ENCODE measurements at regions not wholly inside any gene's neighbourhood (a gene's known extent, or its start where the extent isn't known, plus 50 kb on each side); places are given as distances from the start of the nearest gene placed in this dataset.
A peak's percentile ranks its signal among the peaks of the same experiment; 100 is the strongest.

DNA sequence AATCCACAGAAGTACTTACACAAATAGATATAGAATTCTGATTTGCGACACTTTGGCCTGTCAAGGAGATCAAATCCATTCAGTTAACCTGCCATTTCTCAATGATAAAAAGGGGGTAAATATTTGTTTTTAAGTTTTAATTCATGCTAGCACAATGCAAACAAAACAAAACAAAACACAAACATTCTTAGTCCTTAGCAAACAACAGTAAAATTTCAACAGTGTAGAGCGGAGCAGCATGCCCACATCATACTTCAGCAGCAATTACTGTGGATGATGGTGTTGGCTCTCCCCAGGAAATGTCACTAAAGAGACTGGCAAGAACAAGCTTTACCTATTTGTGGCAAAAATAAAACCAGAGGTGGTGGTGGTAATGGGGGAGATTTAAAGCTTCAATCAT is 625.2 kb upstream of the PCDH20 start:
- in situ Hi-C loops (cut with HindIII; ENCODE audit: low pct_unique_long_range_greater_than_20kb, low sequenced_read_pairs): no loop called here
- DNase-seq (ENCODE audit: low read depth, low spot score): no peak

DNA sequence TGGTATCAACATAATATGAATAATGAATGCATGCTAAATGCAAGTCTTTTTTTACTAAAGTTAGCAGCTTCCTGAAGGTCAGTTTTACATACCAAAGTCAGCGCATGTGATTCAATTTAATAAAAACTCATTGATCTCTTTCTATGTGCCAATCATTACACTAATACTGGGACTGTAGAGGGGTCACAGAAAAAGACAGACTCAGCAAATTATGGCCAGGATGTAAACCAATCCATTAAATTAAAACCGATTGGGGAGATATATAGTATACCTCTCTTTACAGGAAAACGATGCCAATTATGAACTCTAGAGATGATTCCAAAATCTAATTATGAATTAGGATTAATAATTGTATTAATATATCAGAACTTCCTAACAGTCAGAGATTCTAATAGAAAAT is 624.4 kb upstream of the PCDH20 start:
- DNase-seq (ENCODE audit: low read depth, low spot score): no peak
- in situ Hi-C loops (cut with HindIII; ENCODE audit: low pct_unique_long_range_greater_than_20kb, low sequenced_read_pairs): no loop called here

GRCh38 chr13:62038214-62038613 is 622.6 kb upstream of the PCDH20 start:
- in situ Hi-C loops (cut with HindIII; ENCODE audit: low pct_unique_long_range_greater_than_20kb, low sequenced_read_pairs): no loop called here
- no peak for DNase-seq (ENCODE audit: low read depth, low spot score)

DNA sequence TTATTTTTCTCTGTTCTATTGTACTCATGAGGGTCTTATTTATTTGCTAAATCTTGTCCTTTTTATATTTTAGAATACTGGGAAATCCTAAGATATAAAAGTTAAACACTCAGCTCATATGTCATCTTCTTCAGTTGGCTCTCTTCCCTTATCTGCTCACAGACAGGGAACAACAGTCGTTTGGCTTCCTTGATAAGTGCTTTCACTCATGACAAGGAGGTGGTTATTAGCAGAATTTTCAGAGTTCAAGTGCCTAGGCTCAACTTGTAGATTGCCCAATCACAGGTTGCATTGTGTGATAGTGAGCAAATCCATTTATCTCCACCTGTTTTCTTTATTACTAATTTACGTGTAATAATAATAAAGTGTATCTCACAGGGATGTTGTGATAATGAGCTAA is 620.3 kb upstream of the PCDH20 start:
- in situ Hi-C loops (cut with HindIII; ENCODE audit: low pct_unique_long_range_greater_than_20kb, low sequenced_read_pairs): no loop called here
- no peak for DNase-seq (ENCODE audit: low read depth, low spot score)

DNA sequence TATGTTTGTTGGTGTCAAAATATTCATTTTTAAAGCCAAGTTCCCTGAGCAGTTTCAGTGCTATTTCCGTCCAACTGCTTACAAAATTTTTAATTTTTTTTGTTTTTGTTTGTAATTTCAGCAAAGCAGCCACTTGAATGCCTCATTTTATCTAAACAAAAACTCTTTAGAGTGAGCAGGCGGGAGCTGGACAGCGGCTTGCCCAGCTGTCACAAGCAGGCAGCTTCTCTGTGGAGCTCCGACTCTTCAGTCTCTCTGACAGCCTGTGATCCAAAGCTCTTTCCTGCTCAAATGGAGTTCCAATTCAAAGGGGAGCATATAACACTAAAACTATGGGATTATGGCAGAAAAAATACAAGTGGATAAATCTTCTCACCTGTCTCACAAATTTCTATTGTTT is 618.3 kb upstream of the PCDH20 start:
- no peak for DNase-seq (ENCODE audit: low read depth, low spot score)
- in situ Hi-C loops (cut with HindIII; ENCODE audit: low pct_unique_long_range_greater_than_20kb, low sequenced_read_pairs): no loop called here

GRCh38 chr13:62022369-62022768 is 606.7 kb upstream of the PCDH20 start:
- no peak for DNase-seq (ENCODE audit: low read depth, low spot score)
- in situ Hi-C loops (cut with HindIII; ENCODE audit: low pct_unique_long_range_greater_than_20kb, low sequenced_read_pairs): no loop called here

DNA sequence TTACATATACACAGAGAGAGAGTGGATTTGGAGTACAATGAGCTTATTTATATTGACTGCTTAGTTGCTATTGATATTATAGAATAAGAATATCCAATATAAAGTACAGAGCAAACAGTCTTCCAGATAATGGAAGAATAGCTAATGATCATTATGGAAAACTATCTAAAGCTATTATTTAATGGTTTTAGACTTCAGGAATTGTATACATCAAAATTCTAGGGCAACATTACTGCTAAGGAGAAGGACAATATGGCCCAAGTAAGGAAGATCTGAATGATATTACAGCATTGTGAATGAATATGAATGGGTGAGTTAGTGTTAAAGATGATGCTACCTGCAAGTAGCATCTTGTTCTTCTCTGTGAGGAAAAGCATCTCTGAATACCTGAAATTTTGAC is 604.2 kb upstream of the PCDH20 start:
- DNase-seq (ENCODE audit: low read depth, low spot score): no peak
- in situ Hi-C loops (cut with HindIII; ENCODE audit: low pct_unique_long_range_greater_than_20kb, low sequenced_read_pairs): no loop called here

GRCh38 chr13:62014299-62014698 is 598.6 kb upstream of the PCDH20 start:
- peak; percentile 63 for DNase-seq (ENCODE audit: low read depth, low spot score)
- in situ Hi-C loops (cut with HindIII; ENCODE audit: low pct_unique_long_range_greater_than_20kb, low sequenced_read_pairs): no loop called here

GRCh38 chr13:62003452-62003851 is 587.8 kb upstream of the PCDH20 start:
- DNase-seq (ENCODE audit: low read depth, low spot score): no peak

GRCh38 chr13:61994174-61994573 is 578.5 kb upstream of the PCDH20 start:
- no peak for DNase-seq (ENCODE audit: low read depth, low spot score)
- in situ Hi-C loops (cut with HindIII; ENCODE audit: low pct_unique_long_range_greater_than_20kb, low sequenced_read_pairs): no loop called here

More at GRCh38 chr13:62003452-62003851, 587.8 kb upstream of the PCDH20 start:
- in situ Hi-C loops (cut with HindIII; ENCODE audit: low pct_unique_long_range_greater_than_20kb, low sequenced_read_pairs): no loop called here

DNA sequence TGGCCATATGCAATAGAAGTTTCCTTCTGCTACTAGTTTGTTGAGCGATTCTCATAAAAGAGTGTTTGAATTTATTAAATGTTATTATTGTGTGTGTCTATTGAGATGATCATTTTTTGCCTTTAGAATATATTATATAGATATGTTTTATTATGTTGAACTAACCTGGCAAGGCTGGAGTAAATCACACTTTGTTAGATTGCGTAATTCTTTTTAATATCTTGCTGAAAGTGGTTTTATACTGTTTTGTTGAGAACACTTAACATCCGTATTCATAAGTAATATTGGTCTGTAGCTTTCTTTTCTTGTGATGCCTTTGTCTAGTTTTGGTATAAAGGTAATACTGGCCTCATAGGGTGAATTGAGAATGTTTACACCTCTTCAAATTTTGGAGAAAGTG is 574.3 kb upstream of the PCDH20 start:
- in situ Hi-C loops (cut with HindIII; ENCODE audit: low pct_unique_long_range_greater_than_20kb, low sequenced_read_pairs): no loop called here

DNA sequence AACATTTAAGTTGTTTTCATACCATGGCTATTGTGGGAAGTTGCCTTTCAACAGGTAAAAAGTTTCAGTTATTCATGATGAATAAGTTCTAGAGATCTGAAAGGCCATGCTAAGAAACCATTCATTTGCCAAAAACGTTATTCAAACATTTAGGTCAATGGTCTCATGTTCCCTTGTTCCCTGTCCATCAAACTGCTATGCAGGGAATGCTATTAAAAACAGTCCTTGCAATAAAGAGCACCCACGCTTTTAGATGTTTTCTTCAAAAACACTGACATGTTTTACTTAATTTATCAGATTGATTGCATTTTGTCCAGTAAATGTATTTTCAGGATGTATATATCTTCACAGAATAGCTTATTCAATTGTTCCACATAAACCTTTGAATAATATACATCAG is 573.2 kb upstream of the PCDH20 start:
- DNase-seq (ENCODE audit: low read depth, low spot score): no peak
- in situ Hi-C loops (cut with HindIII; ENCODE audit: low pct_unique_long_range_greater_than_20kb, low sequenced_read_pairs): no loop called here

More for the DNA sequence above, 574.3 kb upstream of the PCDH20 start:
- no peak for DNase-seq (ENCODE audit: low read depth, low spot score)

DNA sequence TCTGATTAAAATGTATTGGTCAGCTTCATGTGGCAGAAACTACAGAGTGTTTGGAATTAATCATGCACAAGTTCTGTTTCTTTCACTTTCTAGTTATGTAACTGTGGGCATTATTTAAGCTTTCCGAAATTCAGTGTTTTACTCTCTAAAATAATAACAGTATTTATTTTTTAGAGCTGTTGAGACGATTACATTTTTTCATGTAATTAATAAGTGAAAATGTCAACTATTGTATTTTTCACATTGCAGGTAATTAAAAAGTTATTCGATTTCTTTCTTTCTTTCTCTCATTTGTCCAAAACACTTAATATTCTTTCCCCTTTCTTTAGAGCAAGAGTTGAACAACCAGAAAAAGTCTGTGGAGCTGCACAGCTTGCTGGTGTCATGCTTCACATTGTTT is 559.4 kb upstream of the PCDH20 start:
- DNase-seq (ENCODE audit: low read depth, low spot score): no peak
- in situ Hi-C loops (cut with HindIII; ENCODE audit: low pct_unique_long_range_greater_than_20kb, low sequenced_read_pairs): no loop called here

DNA sequence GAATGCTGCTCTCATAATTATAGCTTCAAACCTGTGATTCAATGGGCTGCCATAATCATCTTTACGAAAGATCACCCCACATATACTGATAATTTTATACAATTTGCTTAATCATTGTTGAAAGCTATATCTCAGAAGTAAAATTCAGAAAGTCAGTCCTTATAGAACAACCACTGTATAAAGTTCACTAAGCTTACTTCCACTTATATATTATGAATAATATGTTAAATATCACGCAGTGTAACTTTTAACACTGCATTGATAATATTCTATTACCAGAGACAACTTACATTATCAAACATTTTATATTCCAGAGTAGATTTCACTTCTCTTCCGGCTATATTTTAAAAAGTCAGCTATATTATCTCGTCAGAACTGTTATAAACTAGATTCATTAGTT is 550.1 kb upstream of the PCDH20 start:
- no peak for DNase-seq (ENCODE audit: low read depth, low spot score)
- in situ Hi-C loops (cut with HindIII; ENCODE audit: low pct_unique_long_range_greater_than_20kb, low sequenced_read_pairs): no loop called here

GRCh38 chr13:61960981-61961380 is 545.3 kb upstream of the PCDH20 start:
- no peak for DNase-seq (ENCODE audit: low read depth, low spot score)
- in situ Hi-C loops (cut with HindIII; ENCODE audit: low pct_unique_long_range_greater_than_20kb, low sequenced_read_pairs): no loop called here

DNA sequence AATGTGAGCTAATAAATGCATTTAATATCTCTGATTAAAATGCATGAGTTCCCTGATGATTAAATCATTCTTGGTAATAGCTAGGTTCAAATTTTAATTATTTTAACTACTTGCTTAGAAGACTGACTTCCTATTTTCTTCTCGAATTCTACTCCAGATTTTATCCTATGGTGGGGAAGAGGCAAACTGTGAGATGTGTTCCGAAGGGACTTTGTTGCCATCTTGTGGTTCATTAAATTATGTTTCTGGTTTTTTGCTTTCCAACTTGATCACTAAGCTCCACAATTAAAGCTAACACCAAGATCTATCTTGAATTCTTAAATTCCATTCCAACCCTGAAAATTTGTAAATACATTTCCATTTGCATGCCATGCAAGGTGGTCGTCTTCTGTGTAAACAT is 538.4 kb upstream of the PCDH20 start:
- in situ Hi-C loops (cut with HindIII; ENCODE audit: low pct_unique_long_range_greater_than_20kb, low sequenced_read_pairs): no loop called here
- DNase-seq (ENCODE audit: low read depth, low spot score): peak; percentile 57

- no peak for DNase-seq (ENCODE audit: low read depth, low spot score)
- in situ Hi-C loops (cut with HindIII; ENCODE audit: low pct_unique_long_range_greater_than_20kb, low sequenced_read_pairs): no loop called here
These were observed 535.2 kb upstream of the PCDH20 start for GRCh38 chr13:61950828-61951227.

- in situ Hi-C loops (cut with HindIII; ENCODE audit: low pct_unique_long_range_greater_than_20kb, low sequenced_read_pairs): no loop called here
- no peak for DNase-seq (ENCODE audit: low read depth, low spot score)
These were observed 528.8 kb upstream of the PCDH20 start for GRCh38 chr13:61944329-61944929.

DNA sequence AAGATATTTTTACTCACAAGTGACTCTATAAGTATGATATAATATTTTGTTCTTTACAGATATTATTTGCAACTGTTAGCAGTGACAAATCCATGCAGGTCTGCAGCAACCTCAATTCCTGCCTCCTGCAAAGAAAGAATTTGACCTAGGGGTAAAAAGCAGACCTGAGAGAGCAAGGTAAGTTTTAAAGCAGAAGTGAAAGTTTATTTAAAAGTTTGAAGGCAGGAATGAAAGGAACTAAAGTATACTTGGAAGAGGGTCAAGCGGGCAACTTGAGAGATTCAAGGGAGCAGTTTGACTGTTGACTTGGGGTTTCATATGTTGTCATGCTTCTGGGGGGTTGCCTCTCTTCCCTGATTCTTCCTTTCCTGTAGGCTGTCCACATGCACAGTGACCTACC is 520.1 kb upstream of the PCDH20 start:
- in situ Hi-C loops (cut with HindIII; ENCODE audit: low pct_unique_long_range_greater_than_20kb, low sequenced_read_pairs): no loop called here
- DNase-seq (ENCODE audit: low read depth, low spot score): no peak

- in situ Hi-C loops (cut with HindIII; ENCODE audit: low pct_unique_long_range_greater_than_20kb, low sequenced_read_pairs): no loop called here
- no peak for DNase-seq (ENCODE audit: low read depth, low spot score)
These were observed 512.0 kb upstream of the PCDH20 start for GRCh38 chr13:61927648-61928047.

All from SK-MEL-5 (cell line).